T-cell (primary cell): ENCODE measurements at regions not wholly inside any gene's neighbourhood (a gene's known extent, or its start where the extent isn't known, plus 50 kb on each side); places are given as distances from the start of the nearest gene placed in this dataset.

Source experiments
- ATAC-seq, 4 experiments: fragments of 200-7000 bp in 3 of 4; fragments of 150-1000 bp in 1 of 4; cut with Tn5 transposase; replicated peaks in 1 of 4; 1 replicate in 3 of 4; 2 replicates in 1 of 4; pipeline ENCODE4 v1.10.0; 2021; ENCODE audit warnings: moderate library complexity in 3 of 4, mild to moderate bottlenecking in 2 of 4, moderate number of reproducible peaks in 1 of 4
- CTCF ChIA-PET, 2 donors: fragments of 300-600 bp; sonication (Branson Sonifier 250); formaldehyde crosslinking; loops; one replicate each; lab custom pipeline; 2022; ENCODE audit warnings: antibody characterized with exemption in 2 of 2; lab: Charles Lee
- POLR2A ChIA-PET, 2 donors: fragments of 300-600 bp; sonication (Branson Sonifier 250); formaldehyde crosslinking; loops; one replicate each; lab custom pipeline; 2022; ENCODE audit warnings: antibody characterized with exemption in 2 of 2; lab: Charles Lee
- DNase-seq, 35 experiments: peaks; one replicate each; pipeline versions ENCODE4 v3.0.0 to v3.0.0-alpha.2; 2013 to 2023
- H3K27ac ChIP-seq: one replicate; pipeline ENCODE4 v1.5.1; 2013; ENCODE audit warnings: low read length
- H3K27me3 ChIP-seq, 2 experiments: replicated peaks in 1 of 2; 1 replicate in 1 of 2; 2 replicates in 1 of 2; pipeline versions ENCODE4 v1.6.1 to v1.7.0; 2013; ENCODE audit warnings: low read length in 1 of 2, mixed read lengths in 1 of 2; ENCODE audit not compliant: control insufficient read depth in 2 of 2, insufficient read depth in 2 of 2; ENCODE audit errors: extremely low read depth in 1 of 2
- H3K36me3 ChIP-seq, 2 donors: 1 replicate in 1 of 2; 2 replicates in 1 of 2; pipeline versions ENCODE4 v1.6.1 to v1.7.0; 2013; ENCODE audit warnings: low read length in 1 of 2; ENCODE audit not compliant: control insufficient read depth in 2 of 2, insufficient read depth in 1 of 2; ENCODE audit errors: extremely low read depth in 1 of 2
- H3K4me1 ChIP-seq, 2 experiments: 1 replicate in 1 of 2; 2 replicates in 1 of 2; pipeline versions ENCODE4 v1.6.1 to v1.7.0; 2013; ENCODE audit warnings: low read length in 2 of 2, mixed read lengths in 1 of 2; ENCODE audit not compliant: insufficient read depth in 2 of 2, control insufficient read depth in 1 of 2; ENCODE audit errors: extremely low read depth in 1 of 2
- H3K4me3 ChIP-seq, 2 donors: 1 replicate in 1 of 2; 2 replicates in 1 of 2; pipeline versions ENCODE4 v1.5.1 to v1.7.0; 2013; ENCODE audit warnings: mild to moderate bottlenecking in 2 of 2, low read length in 1 of 2, moderate library complexity in 1 of 2; ENCODE audit not compliant: control insufficient read depth in 1 of 2; ENCODE audit errors: extremely low read depth in 1 of 2
- H3K9me3 ChIP-seq: 2 replicates; pipeline ENCODE4 v1.7.0; 2013
- H3K27ac Mint-ChIP-seq, 2 donors: one replicate each; pipeline ENCODE4 v1.8.0; 2020 to 2021; ENCODE audit warnings: mild to moderate bottlenecking in 2 of 2, mixed read lengths in 2 of 2
- H3K27me3 Mint-ChIP-seq, 2 donors: one replicate each; pipeline ENCODE4 v1.8.0; 2021 to 2022; ENCODE audit warnings: mixed read lengths in 2 of 2
- H3K36me3 Mint-ChIP-seq: one replicate; pipeline ENCODE4 v1.8.0; 2021; ENCODE audit warnings: mixed read lengths
- H3K4me1 Mint-ChIP-seq, 3 donors: one replicate each; pipeline ENCODE4 v1.8.0; 2020 to 2022; ENCODE audit warnings: mixed read lengths in 3 of 3, mild to moderate bottlenecking in 1 of 3
- H3K4me3 Mint-ChIP-seq, 3 donors: one replicate each; pipeline ENCODE4 v1.8.0; 2020 to 2022; ENCODE audit warnings: mild to moderate bottlenecking in 3 of 3, mixed read lengths in 3 of 3, moderate library complexity in 3 of 3
- H3K9me3 Mint-ChIP-seq, 3 donors: one replicate each; pipeline ENCODE4 v1.8.0; 2020 to 2022; ENCODE audit warnings: mixed read lengths in 3 of 3
- WGBS: methylation state at CpG from one replicate; pipeline ENCODE4 v1.1.5; 2013; ENCODE audit warnings: missing lambda C conversion rate; ENCODE audit not compliant: insufficient coverage; 5-methylcytosine and 5-hydroxymethylcytosine counted together

DNA sequence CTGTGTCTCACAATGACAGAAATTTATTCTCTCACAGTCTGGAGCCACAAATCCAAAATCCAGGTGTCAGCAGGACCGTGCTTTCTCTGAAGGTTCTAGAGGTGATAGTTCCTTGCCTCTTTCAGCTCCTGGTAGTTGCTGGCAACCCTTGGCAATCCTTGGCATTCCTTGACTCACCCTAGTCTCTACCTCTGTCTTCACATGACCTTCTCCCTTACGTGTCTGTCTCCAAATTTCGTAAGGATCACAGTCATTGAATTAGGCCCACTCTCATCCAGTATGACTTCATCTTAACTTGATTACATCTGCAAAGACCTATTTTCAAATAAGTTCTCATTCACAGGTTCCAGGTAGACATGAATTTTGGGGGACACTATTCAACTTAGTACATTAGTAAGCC, 143.1 kb downstream of the CEP57L1 start:
- peaks cover 0 to 3% (median 0%) of the 10 kb centered on the region in 3 donors for H3K9me3 Mint-ChIP-seq
- H3K4me3 Mint-ChIP-seq: no peak overlapping the region
- ATAC-seq (no peak), DNase-seq (no peak)
- Histone ChIP-seq H3K9me3 (no peaks in the 10 kb centered on the region), H3K4me3 (no peak overlapping the region), H3K36me3 (no peaks in the 10 kb centered on the region), H3K27me3 (no peaks in the 10 kb centered on the region), H3K27ac (no peak overlapping the region), H3K4me1 (peaks cover 0 to 14% of the 10 kb centered on the region in 2 experiments)
- ChIA-PET POLR2A (no interaction called here), CTCF (no interaction called here)
- no peaks in the 10 kb centered on the region for H3K27me3 Mint-ChIP-seq
- no peak overlapping the region for H3K27ac Mint-ChIP-seq
- peaks cover 9 to 17% (median 10%) of the 10 kb centered on the region in 3 donors for H3K4me1 Mint-ChIP-seq
- no peaks in the 10 kb centered on the region for H3K36me3 Mint-ChIP-seq
- 93% methylated on average over 3 of the region's 3 CpGs for WGBS

DNA sequence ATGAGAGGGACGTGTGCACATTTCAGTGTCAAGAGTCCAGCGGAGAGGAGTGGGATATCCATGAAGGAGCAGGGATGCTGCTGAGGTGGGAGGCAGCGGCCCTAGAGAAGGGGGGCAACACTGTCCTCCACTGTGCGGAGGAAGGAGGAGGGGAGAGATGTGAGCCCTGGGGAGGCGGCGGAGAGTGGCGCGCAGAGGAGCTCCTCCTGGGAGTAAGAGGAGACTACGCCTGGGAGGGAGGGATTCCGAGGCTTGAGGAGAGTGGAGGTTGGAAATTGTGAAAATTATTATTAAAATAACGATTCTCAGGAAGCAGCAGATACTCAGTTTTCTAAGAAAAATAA, 142.7 kb downstream of the CEP57L1 start:
- no peaks in the 10 kb centered on the region for H3K9me3 ChIP-seq
- Mint-ChIP-seq H3K9me3 (peaks cover 0 to 3% (median 0%) of the 10 kb centered on the region in 3 donors), H3K4me3 (no peak overlapping the region), H3K27me3 (no peaks in the 10 kb centered on the region), H3K27ac (no peak overlapping the region), H3K4me1 (peaks cover 7 to 16% (median 10%) of the 10 kb centered on the region in 3 donors), H3K36me3 (no peaks in the 10 kb centered on the region)
- H3K36me3 ChIP-seq: no peaks in the 10 kb centered on the region
- DNase-seq (no peak), ATAC-seq (no peak)
- ChIA-PET CTCF (no interaction called here), POLR2A (no interaction called here)
- no peak overlapping the region for H3K4me3 ChIP-seq
- H3K27ac ChIP-seq: no peak overlapping the region
- H3K4me1 ChIP-seq: peaks cover 0 to 14% of the 10 kb centered on the region in 2 experiments
- 94% methylated on average over 8 of the region's 11 CpGs for WGBS
- H3K27me3 ChIP-seq: no peaks in the 10 kb centered on the region

DNA sequence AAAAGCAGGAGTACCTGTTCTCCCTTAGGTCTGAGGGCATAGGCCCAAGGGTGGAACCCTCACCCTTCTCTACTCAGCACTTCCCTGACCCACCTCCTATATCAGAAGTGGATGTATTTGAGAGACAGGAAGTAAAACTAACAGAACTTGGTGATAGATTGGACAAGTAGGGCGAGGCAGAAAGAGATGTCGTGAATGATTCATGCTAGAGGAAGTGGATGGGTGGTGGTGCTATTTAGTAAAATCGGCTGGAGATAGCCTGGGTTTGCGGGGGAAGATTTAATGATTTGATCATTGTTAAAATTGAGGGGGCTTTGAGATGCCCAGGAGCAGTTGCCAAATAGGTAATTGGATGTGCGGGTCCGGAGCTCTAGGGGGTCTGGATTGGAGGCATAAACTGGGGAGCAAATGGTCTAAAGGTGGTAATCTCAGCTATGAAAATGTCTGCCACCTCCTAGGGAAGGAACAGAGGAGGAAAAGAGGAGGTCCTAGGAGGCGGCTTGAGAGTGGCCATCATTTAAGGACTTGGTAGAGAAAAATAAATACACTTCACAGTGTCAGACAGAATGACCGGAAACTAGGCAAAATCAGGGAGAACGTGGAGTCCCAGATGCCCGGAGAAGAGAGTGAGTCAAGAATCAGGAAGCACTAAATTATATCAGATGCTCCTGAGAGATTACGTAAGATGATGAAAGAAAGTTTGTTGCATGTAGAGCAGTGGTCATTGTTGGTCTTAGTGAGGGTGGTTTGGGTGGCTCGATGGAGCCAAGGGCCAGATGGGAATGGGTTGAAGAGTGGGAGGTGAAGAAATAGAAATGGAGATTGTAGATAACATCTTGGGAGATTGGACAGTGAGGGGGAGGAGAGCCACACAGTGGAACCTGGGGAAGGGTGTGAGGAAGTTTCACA, 142.0 kb downstream of the CEP57L1 start:
- Mint-ChIP-seq H3K36me3 (no peaks in the 10 kb centered on the region), H3K27me3 (no peaks in the 10 kb centered on the region), H3K4me1 (peaks cover 7 to 16% (median 10%) of the 10 kb centered on the region in 3 donors), H3K27ac (peak overlapping the region; percentile 9 to 45), H3K4me3 (peak overlapping the region in 1 of 3 donors; percentile 13), H3K9me3 (peaks cover 0 to 3% (median 0%) of the 10 kb centered on the region in 3 donors)
- 60% methylated on average over 10 of the region's 12 CpGs for WGBS
- no peaks in the 10 kb centered on the region for H3K9me3 ChIP-seq
- no peak overlapping the region for H3K27ac ChIP-seq
- CTCF ChIA-PET: interaction anchor here in 1 of 2 donors (0.8 kb wide), 1 partner anchor 115 kb away, joined by 3 read pairs; no protein-coding TSS in a partner anchor
- H3K36me3 ChIP-seq: no peaks in the 10 kb centered on the region
- H3K4me3 ChIP-seq: no peak overlapping the region
- POLR2A ChIA-PET: no interaction called here
- peaks cover 0 to 14% of the 10 kb centered on the region in 2 experiments for H3K4me1 ChIP-seq
- H3K27me3 ChIP-seq: no peaks in the 10 kb centered on the region
- DNase-seq (peak in 2 of 35 experiments; percentile 9 to 18), ATAC-seq (peak; percentile 43 to 83 (median 75))

DNA sequence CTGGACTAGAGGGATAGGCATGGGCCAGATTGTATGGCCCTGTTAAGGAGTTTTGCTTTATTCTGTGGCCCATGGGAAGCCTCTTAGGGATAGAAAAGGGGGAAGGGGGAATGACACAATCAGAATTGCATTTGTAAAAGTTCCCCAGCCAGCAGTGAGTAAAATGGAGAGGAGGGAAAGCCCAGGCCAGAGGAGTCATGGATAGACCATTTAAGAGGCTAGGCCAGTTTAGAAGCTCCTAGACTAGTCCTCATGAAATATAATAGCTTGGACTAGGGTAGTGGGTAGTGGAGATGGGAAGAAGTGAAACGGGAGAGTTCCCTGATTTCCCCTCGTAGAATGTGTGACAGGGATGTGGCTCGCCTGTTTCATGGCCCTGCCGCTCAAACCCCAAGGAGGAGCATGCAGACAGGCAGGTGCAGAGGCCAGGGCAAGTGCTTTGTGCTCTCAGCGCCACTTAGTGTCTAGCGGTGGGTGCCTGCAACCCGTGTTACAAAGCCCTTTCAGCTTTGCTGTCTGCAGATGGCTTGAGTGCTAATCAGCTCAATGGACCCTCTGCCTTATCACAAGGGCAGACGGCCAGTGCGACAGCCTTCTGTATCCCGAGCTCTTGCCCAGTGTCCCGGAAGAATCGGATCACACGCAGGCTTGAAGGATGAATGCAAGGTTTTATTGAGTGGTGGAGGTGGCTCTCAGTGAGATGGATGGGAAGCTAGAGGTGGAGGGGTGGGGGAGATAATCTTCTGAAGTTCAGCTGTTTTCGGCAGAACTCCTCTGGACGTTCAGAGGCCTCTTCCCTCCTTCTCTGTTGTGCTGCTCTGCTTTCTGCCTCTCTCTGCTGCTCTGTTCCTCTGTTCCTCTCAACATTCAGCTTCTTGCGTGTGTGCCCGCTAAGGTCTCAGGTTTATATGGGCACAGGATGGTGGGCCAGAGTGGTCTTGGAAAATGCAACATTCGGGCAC, 141.1 kb downstream of the CEP57L1 start:
- 65% methylated on average over 12 of the region's 18 CpGs for whole genome bisulfite sequencing
- H3K4me1 ChIP-seq: peaks cover 0 to 14% of the 10 kb centered on the region in 2 experiments
- H3K27me3 Mint-ChIP-seq: no peaks in the 10 kb centered on the region
- H3K36me3 ChIP-seq: no peaks in the 10 kb centered on the region
- ATAC-seq (peak; percentile 40 to 77 (median 71)), DNase-seq (peak in 14 of 35 experiments; percentile 1 to 30 (median 6))
- H3K4me1 Mint-ChIP-seq: peaks cover 7 to 16% (median 10%) of the 10 kb centered on the region in 3 donors
- no peaks in the 10 kb centered on the region for H3K36me3 Mint-ChIP-seq
- H3K4me3 ChIP-seq: no peak overlapping the region
- H3K9me3 Mint-ChIP-seq: peaks cover 0 to 3% (median 0%) of the 10 kb centered on the region in 3 donors
- ChIA-PET CTCF (interaction anchor here in 1 of 2 donors (0.8 kb wide), 1 partner anchor 116 kb away, joined by 3 read pairs; no protein-coding TSS in a partner anchor), POLR2A (no interaction called here)
- H3K27ac Mint-ChIP-seq: peak overlapping the region; percentile 45 to 62
- H3K27ac ChIP-seq: no peak overlapping the region
- H3K9me3 ChIP-seq: no peaks in the 10 kb centered on the region
- no peaks in the 10 kb centered on the region for H3K27me3 ChIP-seq
- H3K4me3 Mint-ChIP-seq: peak overlapping the region; percentile 13 to 32 (median 31)

DNA sequence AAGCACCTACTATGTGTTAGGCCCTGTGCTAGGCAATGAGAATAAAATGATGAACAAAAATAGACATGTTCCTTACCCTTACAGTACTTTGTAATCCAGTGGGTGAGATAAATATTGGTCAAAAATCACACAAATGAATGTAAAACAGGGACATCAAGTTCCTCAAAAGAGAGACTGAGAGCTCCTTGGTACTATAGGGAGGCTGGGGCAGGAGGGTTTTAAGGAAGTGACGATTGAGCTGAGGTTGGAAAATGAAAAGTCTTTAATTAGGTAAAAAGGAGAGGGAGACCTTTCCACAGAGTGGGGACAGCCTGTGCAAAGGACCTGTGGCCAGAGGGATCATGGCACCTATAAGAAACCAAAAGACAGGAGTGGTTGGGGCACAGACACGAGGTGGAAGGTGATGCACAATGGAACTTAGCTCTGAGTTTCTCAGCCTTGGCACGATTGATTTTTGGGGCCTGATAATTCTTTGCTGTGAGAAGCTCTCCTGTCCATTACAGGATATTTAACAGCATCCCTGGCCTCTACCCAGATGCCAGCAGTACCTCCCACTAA, 140.3 kb downstream of the CEP57L1 start:
- Mint-ChIP-seq H3K27me3 (no peaks in the 10 kb centered on the region), H3K27ac (no peak overlapping the region), H3K36me3 (no peaks in the 10 kb centered on the region), H3K4me3 (no peak overlapping the region), H3K4me1 (peaks cover 7 to 16% (median 10%) of the 10 kb centered on the region in 3 donors), H3K9me3 (peaks cover 0 to 3% (median 0%) of the 10 kb centered on the region in 3 donors)
- Histone ChIP-seq H3K4me1 (peaks cover 0 to 14% of the 10 kb centered on the region in 2 experiments), H3K36me3 (peaks cover 0 to 2% of the 10 kb centered on the region in 2 donors), H3K4me3 (no peak overlapping the region), H3K9me3 (no peaks in the 10 kb centered on the region), H3K27me3 (no peaks in the 10 kb centered on the region), H3K27ac (no peak overlapping the region)
- ATAC-seq: no peak
- DNase-seq: no peak
- ChIA-PET POLR2A (no interaction called here), CTCF (no interaction called here)
- 100% methylated on average over 2 of the region's 3 CpGs for WGBS

DNA sequence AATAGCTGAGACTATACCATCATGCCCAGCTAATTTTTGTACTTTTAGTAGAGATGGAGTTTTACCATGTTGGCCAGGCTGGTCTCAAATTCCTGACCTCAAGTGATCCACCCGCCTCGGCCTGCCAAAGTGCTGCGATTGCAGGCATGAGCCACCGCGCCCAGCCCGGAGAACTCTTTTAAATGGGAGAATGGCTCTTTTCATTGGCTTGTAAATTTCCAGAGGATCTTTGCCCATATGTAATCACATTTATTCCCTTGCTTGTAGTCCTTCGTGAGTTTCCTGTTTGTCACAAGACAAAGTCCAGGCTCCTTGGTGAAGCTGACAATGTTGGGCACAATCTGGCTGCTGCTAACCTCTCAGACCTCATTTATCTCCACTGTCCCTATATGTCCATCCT, 135.1 kb downstream of the CEP57L1 start:
- ATAC-seq: no peak
- no peaks in the 10 kb centered on the region for H3K4me1 Mint-ChIP-seq
- CTCF ChIA-PET: no interaction called here

More for the DNA sequence above, 135.1 kb downstream of the CEP57L1 start:
- H3K9me3 Mint-ChIP-seq: peaks cover 0 to 2% (median 0%) of the 10 kb centered on the region in 3 donors
- Histone ChIP-seq H3K4me3 (no peak overlapping the region), H3K36me3 (peaks cover 0 to 2% of the 10 kb centered on the region in 2 donors), H3K27ac (no peak overlapping the region), H3K9me3 (no peaks in the 10 kb centered on the region), H3K4me1 (no peaks in the 10 kb centered on the region), H3K27me3 (no peaks in the 10 kb centered on the region)
- POLR2A ChIA-PET: no interaction called here
- H3K27me3 Mint-ChIP-seq: no peaks in the 10 kb centered on the region
- H3K4me3 Mint-ChIP-seq: no peak overlapping the region
- DNase-seq: no peak
- whole genome bisulfite sequencing: 89% methylated on average over 7 of the region's 7 CpGs
- H3K27ac Mint-ChIP-seq: no peak overlapping the region
- H3K36me3 Mint-ChIP-seq: no peaks in the 10 kb centered on the region
